ENCODE measurements at regions not wholly inside any gene's neighbourhood (a gene's known extent, or its start where the extent isn't known, plus 50 kb on each side); places are given as distances from the start of the nearest gene placed in this dataset.

DNA sequence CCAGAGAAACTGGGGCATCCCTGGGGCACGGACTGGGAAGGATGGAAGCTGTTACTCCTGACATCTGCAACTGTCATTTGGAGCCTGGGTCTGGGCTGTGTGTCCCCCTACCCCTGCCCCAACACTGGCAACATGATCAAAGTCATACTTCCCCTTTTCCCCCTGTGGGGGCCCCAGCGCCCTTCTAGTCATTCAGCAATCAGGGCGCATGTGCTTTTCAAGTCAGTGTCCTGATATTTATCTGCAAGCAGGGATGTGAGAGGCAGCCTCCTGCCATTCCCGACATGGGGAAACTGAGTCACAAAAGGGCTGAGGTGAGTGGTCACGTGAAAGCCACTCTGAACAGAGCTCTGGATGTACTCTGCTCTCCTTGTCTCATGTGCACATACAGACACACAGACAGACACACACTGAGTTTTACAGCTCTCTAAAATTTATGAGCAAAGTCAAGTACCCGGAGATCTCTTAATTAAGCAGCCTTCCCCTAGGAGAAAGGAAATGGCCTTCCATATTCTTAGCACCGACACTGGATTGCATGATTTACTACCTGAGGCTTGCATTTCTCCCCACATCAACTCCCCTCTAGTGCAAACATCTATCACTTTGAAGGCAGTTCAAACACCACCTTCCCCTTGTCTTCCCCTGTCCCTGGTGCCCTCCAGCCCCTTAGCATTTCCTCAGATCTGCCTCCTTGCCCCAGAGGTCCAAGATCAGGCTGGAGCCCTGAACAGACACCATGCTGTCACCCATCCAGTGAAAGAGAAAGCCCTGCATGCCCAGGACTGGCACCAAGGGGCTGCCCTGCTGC lies 170.7 kb downstream of the CDC5L start:
- TF ChIP-seq, protein P1, sequence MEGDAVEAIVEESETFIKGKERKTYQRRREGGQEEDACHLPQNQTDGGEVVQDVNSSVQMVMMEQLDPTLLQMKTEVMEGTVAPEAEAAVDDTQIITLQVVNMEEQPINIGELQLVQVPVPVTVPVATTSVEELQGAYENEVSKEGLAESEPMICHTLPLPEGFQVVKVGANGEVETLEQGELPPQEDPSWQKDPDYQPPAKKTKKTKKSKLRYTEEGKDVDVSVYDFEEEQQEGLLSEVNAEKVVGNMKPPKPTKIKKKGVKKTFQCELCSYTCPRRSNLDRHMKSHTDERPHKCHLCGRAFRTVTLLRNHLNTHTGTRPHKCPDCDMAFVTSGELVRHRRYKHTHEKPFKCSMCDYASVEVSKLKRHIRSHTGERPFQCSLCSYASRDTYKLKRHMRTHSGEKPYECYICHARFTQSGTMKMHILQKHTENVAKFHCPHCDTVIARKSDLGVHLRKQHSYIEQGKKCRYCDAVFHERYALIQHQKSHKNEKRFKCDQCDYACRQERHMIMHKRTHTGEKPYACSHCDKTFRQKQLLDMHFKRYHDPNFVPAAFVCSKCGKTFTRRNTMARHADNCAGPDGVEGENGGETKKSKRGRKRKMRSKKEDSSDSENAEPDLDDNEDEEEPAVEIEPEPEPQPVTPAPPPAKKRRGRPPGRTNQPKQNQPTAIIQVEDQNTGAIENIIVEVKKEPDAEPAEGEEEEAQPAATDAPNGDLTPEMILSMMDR (IDR thresholded peaks at IDR 0.05), result no peak
- TF ChIP-seq POLR2A (IDR thresholded peaks at IDR 0.05), result no peak
